GM18909 (cell line): ENCODE measurements at regions not wholly inside any gene's neighbourhood (a gene's known extent, or its start where the extent isn't known, plus 50 kb on each side); places are given as distances from the start of the nearest gene placed in this dataset.

ENCODE experiments used
- ATAC-seq: cut with Tn5 transposase; IDR thresholded peaks from one replicate; pipeline ENCODE4 v1.9.1; 2021; ENCODE audit warnings: mild to moderate bottlenecking; ENCODE audit not compliant: unreplicated experiment, poor library complexity

DNA sequence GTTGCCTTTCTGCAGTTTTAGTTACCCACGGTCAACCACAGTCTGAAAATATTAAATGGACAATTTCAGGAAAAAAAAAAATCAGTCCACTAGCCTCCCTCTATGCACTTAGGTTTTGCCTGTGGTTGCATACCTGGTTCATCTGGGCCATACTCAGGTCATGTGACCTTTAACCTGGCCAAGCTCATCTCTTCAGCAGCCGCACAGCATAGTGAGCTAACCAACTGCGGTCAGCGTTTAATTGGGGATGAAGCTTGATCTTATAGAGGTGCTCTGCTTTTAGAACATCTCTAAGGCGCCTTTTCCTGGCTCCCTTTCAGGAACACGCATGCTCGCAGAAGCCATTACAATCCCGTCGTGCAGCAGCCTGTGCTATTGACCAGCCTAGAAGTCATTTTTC lies 177.2 kb upstream of the HMGA2 start:
- no peak for ATAC-seq

DNA sequence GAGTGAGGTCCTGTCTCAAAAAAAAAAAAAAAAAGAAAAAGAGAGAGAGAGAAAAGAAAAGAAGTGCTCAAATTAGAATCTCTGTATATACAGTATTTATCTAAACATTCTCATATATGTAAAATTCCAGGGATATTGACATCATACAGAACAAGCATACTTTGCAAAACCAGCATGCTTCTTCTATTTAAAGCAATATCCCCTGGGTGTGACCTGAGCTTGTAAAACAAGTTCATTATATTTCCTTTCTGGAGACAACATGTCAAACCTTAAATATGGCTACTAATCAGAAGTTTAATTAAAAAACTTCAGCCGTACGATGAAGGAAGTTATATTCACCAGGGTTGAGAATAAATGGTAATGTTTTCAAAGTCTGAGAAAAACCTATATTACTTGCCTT lies 175.8 kb upstream of the HMGA2 start:
- ATAC-seq: no peak

DNA sequence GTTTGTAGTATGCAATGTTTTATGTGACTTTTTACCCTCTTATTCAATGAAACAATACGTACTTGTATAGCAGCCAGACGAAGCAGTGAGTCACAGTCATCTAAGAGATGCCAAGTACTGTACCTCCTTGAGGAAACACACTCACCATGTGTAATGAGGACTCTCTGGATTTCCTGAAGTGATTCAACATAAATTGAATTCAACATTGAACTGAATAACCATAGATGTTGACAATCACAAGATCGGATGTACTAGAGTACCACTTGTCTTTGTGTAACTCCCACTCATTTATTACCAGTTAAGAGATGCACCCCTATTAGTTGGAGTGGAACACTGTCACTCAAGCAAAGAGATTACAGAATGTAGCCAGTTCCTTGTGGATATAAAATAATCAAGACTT lies 175.2 kb upstream of the HMGA2 start:
- no peak for ATAC-seq

GRCh38 chr12:65651060-65651459 lies 173.2 kb upstream of the HMGA2 start:
- no peak for ATAC-seq

GRCh38 chr12:65653321-65653720 lies 171.0 kb upstream of the HMGA2 start:
- ATAC-seq: no peak

DNA sequence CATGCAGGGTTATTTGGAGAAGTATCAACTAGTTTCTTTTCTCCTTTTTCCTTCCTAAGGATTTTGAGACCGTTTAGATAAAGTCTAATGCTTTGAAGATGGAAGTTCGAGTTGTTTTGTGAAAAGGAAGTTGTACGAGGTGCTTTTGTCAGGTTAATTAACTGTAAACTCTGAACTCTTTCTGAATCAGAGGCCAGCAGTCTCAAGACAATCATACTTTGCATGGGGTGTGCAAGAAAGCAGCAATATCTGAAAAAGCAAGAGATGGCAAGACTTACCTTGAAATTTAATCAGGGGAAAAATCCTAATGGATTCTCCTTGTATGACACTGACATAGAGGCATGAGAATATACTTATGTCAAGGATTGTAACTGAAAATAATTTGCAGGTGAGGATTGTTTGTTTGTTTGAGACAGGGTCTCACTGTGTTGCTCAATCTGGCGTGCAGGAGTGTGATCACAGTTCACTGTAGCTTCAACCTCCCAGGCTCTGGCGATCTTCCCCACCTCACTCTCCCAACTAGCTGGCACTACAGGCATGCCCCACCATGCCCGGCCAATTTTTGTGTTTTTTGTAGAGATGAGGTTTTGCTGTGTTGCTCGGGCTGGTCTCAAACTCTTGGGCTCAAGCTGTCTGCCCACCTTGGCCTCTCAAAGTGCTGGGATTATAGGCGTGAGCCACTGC lies 170.2 kb upstream of the HMGA2 start:
- no peak for ATAC-seq

DNA sequence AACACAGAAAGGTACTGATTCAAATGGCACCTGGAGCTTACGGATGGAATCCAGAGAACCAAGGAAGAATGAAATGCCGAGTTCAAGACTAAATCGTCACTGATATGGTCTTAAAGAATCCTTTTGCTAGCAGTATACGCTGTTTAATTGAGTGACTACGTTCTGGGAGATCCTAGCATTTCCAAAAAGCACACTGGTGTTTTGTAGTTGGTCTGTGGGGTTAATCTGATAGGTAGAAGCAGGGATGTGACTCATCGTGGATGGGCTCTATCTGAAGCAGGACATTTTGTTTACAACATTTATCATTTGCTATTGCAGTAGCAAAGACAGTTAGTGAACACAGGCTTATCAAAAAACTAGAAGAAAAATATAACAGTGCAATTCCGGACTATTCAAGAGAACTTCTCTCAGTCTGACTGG lies 169.2 kb upstream of the HMGA2 start:
- ATAC-seq: no peak

DNA sequence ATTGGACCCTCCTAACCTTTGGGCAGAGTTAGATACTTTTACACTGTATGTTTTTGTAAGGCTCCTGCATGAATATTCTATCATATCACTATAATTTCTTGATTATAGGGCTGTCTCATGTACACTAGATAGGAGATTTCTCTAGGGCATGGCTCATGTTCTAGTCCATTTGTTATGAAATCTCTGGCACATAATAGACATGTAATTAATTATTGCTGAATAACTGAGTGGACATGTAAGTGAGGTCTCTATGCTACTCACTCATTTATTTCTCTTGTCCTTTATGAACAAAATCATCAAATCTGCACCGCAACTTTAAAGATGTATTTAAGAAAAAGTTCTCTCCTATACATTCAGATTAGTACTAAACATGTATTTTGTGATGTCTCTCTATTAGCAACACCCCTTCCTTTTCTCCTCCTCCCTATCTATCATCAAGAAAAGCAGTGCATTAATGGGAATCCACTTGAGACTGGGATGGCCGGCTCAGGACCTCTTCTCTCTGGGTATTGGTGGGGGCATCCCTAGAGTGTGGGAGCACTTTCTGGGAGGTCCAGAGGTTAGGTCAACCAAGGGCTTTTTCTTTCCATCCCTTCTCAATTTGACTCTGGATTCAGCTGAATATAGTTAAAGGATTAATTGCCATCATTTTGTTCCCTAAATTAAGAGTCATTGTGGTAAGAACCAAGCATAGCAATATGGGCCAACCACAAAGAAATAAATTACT lies 168.0 kb upstream of the HMGA2 start:
- ATAC-seq: no peak

GRCh38 chr12:65656891-65657351 lies 167.4 kb upstream of the HMGA2 start:
- no peak for ATAC-seq

GRCh38 chr12:65657635-65658034 lies 166.6 kb upstream of the HMGA2 start:
- no peak for ATAC-seq

- ATAC-seq: no peak
Observed at GRCh38 chr12:65658360-65658759, 165.9 kb upstream of the HMGA2 start.

DNA sequence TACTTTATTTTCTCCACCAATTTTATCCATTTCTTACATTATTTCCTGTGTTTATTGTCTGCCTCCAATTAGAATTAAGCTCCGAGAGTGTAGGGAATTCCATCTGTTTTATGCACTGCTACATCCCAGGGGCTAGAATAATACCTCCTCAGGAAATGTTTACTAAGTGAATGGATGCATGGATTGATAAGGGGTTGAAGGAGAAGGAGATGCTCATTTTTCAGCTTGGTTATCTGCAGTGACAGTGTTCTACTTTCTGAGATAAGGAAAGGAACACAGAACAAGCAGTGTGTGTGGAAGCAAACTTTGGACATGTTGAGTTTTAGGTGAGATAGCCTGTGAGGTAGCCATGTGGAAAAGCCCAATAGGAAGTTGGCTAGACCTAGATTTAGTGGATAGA lies 164.6 kb upstream of the HMGA2 start:
- no peak for ATAC-seq

GRCh38 chr12:65660096-65660495 lies 164.2 kb upstream of the HMGA2 start:
- no peak for ATAC-seq

DNA sequence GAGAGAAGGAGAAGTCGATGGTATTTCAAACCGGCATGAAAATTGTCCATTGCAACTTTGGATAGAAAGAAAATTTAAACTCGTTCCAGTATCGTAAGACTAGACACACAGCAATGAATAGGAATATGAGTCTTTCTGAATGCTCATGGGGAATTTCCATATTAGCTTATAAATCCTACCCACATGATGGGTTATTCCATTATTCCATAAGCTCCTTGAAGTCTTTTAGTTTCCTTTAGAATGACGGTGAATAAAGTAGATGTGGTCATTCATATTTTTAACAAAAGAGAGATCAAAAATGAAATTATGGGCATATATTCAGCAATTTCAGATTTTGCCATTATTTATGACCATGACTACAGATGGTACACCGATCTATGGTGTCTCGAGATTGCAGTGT lies 163.4 kb upstream of the HMGA2 start:
- ATAC-seq: no peak

DNA sequence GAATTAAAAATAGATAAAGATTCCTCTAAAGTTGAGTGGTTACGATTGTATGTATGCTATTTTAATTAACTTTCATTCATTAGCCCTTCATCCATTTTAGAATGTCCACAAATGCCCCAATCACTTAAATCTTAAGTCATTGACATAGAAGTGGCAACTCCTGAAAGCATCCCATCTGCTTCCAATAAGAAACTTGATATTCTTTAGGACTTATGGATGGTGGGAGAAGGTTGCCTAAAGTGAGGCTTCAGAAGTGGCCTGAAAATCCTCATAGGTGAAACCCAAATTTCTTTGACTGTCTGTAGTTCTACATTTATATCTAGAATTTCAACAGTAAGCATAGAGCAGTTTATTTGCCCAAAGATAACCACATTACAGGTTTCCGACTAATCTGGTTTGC lies 161.7 kb upstream of the HMGA2 start:
- no peak for ATAC-seq

- ATAC-seq: no peak
Observed at GRCh38 chr12:65663097-65663496, 161.2 kb upstream of the HMGA2 start.

DNA sequence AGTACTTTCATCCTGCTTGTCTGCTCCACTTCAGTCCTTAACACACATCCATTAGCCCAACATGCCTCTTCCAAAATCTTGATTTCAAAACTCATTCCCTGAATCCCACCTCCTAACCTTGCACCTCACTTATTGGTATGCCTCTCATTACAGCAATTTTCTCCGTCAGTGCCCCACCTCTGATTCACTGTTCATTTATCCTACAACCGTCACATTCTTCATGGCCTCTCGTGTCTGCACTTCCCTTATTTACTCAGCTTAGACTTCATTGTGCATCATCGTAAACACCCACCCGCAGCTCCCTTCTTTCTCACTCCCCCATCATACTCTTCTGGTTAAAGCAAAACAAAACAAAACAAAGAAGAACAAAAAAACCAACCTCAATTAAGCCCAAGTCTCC lies 160.6 kb upstream of the HMGA2 start:
- ATAC-seq: no peak

GRCh38 chr12:65664715-65665250 lies 159.5 kb upstream of the HMGA2 start:
- no peak for ATAC-seq

- ATAC-seq: no peak
Observed at GRCh38 chr12:65665817-65666216, 158.5 kb upstream of the HMGA2 start.

DNA sequence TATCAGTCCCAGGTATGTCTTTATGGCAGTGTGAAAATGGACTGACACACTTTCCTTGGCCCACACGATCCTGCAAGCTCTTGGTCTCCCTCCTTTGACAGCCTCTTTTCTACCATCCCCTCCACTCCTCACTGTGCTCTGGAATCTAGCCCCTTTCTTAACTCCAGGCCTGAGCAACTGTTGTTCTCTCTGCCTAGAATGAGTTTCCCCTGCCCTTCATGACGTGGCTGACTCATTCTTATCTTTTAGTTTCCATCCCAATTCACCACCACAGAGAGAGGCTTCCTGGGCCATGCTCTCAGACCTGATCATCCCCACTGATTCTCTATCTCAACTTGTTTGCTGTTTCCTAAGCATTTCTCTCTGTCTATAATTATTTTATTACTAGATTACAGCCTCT lies 157.4 kb upstream of the HMGA2 start:
- no peak for ATAC-seq

- no peak for ATAC-seq
Observed at GRCh38 chr12:65667932-65668331, 156.4 kb upstream of the HMGA2 start.
